WTC11 (cell line): ENCODE measurements at regions not wholly inside any gene's neighbourhood (a gene's known extent, or its start where the extent isn't known, plus 50 kb on each side); places are given as distances from the start of the nearest gene placed in this dataset.

Source experiments
- ATAC-seq: fragments of 200-7000 bp; cut with Tn5 transposase; 2 replicates; pipeline ENCODE4 v1.10.0; 2021; ENCODE audit warnings: mild to moderate bottlenecking, moderate library complexity
- CTCF ChIA-PET: fragments of 300-600 bp; sonication (Branson Sonifier 250); formaldehyde crosslinking; loops from one replicate; lab custom pipeline; 2021; ENCODE audit warnings: antibody characterized with exemption; lab: Charles Lee
- POLR2A ChIA-PET: fragments of 350-600 bp; sonication (Branson Sonifier 250); formaldehyde crosslinking; loops from one replicate; lab custom pipeline; 2021; ENCODE audit warnings: antibody characterized with exemption; lab: Charles Lee
- DNase-seq: peaks from one replicate; pipeline ENCODE4 v3.0.0; 2021; ENCODE audit warnings: low spot score
- H3K27ac Mint-ChIP-seq: 2 replicates; pipeline ENCODE4 v1.8.0; 2021; ENCODE audit warnings: mixed read lengths
- H3K27me3 Mint-ChIP-seq: 2 replicates; pipeline ENCODE4 v1.8.0; 2021; ENCODE audit warnings: low read depth, mild to moderate bottlenecking, moderate library complexity, mixed read lengths
- H3K36me3 Mint-ChIP-seq: 2 replicates; pipeline ENCODE4 v1.8.0; 2021; ENCODE audit warnings: mixed read lengths
- H3K4me1 Mint-ChIP-seq: 2 replicates; pipeline ENCODE4 v1.8.0; 2022; ENCODE audit warnings: mixed read lengths
- H3K4me3 Mint-ChIP-seq: 2 replicates; pipeline ENCODE4 v1.8.0; 2021; ENCODE audit warnings: mild to moderate bottlenecking, moderate library complexity, mixed read lengths
- H3K9me3 Mint-ChIP-seq: 2 replicates; pipeline ENCODE4 v1.8.0; 2021; ENCODE audit warnings: mixed read lengths
- ATF1 ChIP-seq: sonication (generic); formaldehyde crosslinking; IDR thresholded peaks from 2 replicates; pipeline ENCODE4 v1.8.1; 2023; ENCODE audit warnings: mild to moderate bottlenecking, moderate library complexity, missing genetic modification reagents
- CBFB ChIP-seq: sonication (generic); formaldehyde crosslinking; IDR thresholded peaks from 2 replicates; pipeline ENCODE4 v1.8.1; 2022; ENCODE audit warnings: mild to moderate bottlenecking, low read depth, missing genetic modification reagents
- CREB1 ChIP-seq: sonication (generic); formaldehyde crosslinking; IDR thresholded peaks from 2 replicates; pipeline ENCODE4 v1.8.0; 2023; ENCODE audit warnings: mild to moderate bottlenecking, missing genetic modification reagents
- EMX1 ChIP-seq: fragments of 250-450 bp; sonication (Bioruptor Pico); IDR thresholded peaks from 2 replicates; pipeline ENCODE4 v1.8.0; 2021; ENCODE audit warnings: mild to moderate bottlenecking
- IRF2 ChIP-seq: sonication (generic); formaldehyde crosslinking; IDR thresholded peaks from 2 replicates; pipeline ENCODE4 v1.8.0; 2022; ENCODE audit warnings: low read depth, missing genetic modification reagents, borderline replicate concordance
- KAT7 ChIP-seq: sonication (generic); formaldehyde crosslinking; IDR thresholded peaks from 2 replicates; pipeline ENCODE4 v1.8.1; 2023; ENCODE audit warnings: missing genetic modification reagents, mild to moderate bottlenecking, borderline replicate concordance
- NFE2L1 ChIP-seq: sonication (generic); formaldehyde crosslinking; IDR thresholded peaks from 2 replicates; pipeline ENCODE4 v1.8.1; 2023; ENCODE audit warnings: missing genetic modification reagents
- NR3C1 ChIP-seq: sonication (generic); formaldehyde crosslinking; conservative IDR thresholded peaks from 2 replicates; pipeline ENCODE4 v1.8.1; 2023; ENCODE audit warnings: low read depth, mild to moderate bottlenecking, missing genetic modification reagents
- RELA ChIP-seq: sonication (generic); formaldehyde crosslinking; IDR thresholded peaks from 2 replicates; pipeline ENCODE4 v1.8.1; 2022; ENCODE audit warnings: missing genetic modification reagents, mild to moderate bottlenecking, borderline replicate concordance
- SMAD4 ChIP-seq: sonication (generic); formaldehyde crosslinking; IDR thresholded peaks from 2 replicates; pipeline ENCODE4 v1.8.0; 2022; ENCODE audit warnings: mild to moderate bottlenecking, missing genetic modification reagents
- ZBTB21 ChIP-seq: sonication (generic); formaldehyde crosslinking; IDR thresholded peaks from 2 replicates; pipeline ENCODE4 v1.8.1; 2023; ENCODE audit warnings: mild to moderate bottlenecking, missing genetic modification reagents, borderline replicate concordance
- ZNF263 ChIP-seq: sonication (generic); formaldehyde crosslinking; IDR thresholded peaks from 2 replicates; pipeline ENCODE4 v1.8.1; 2022; ENCODE audit warnings: low read depth, mild to moderate bottlenecking, moderate library complexity, missing genetic modification reagents
- ZNF396 ChIP-seq: fragments of 250-450 bp; sonication (Bioruptor Pico); IDR thresholded peaks from 2 replicates; pipeline ENCODE4 v1.8.0; 2021; ENCODE audit warnings: mild to moderate bottlenecking, moderate library complexity, borderline replicate concordance
- ZNF416 ChIP-seq: fragments of 250-450 bp; sonication (Bioruptor Pico); IDR thresholded peaks from 2 replicates; pipeline ENCODE4 v1.9.0; 2021; ENCODE audit warnings: mild to moderate bottlenecking, inconsistent platforms
- TF ChIP-seq, protein P1 (sequence below): fragments of 250-450 bp; sonication (Bioruptor Pico); IDR thresholded peaks from 2 replicates; pipeline ENCODE4 v1.9.0; 2021; ENCODE audit warnings: mild to moderate bottlenecking
- TF ChIP-seq, protein P2 (sequence below): fragments of 200-600 bp; IDR thresholded peaks from 2 replicates; pipeline ENCODE4 v1.8.0; 2022; ENCODE audit warnings: antibody characterized with exemption
- TF ChIP-seq, protein P3 (sequence below): sonication (generic); formaldehyde crosslinking; IDR thresholded peaks from 2 replicates; pipeline ENCODE4 v1.8.1; 2023; ENCODE audit warnings: mild to moderate bottlenecking, missing genetic modification reagents, moderate library complexity
- TF ChIP-seq, protein P4 (sequence below): fragments of 250-450 bp; sonication (Bioruptor Pico); IDR thresholded peaks from 2 replicates; pipeline ENCODE4 v1.9.0; 2021; ENCODE audit warnings: mild to moderate bottlenecking
- TF ChIP-seq, protein P5 (sequence below): sonication (generic); formaldehyde crosslinking; conservative IDR thresholded peaks from 2 replicates; pipeline ENCODE4 v1.8.1; 2022; ENCODE audit warnings: mild to moderate bottlenecking, missing genetic modification reagents
- TF ChIP-seq, protein P6 (sequence below): sonication (generic); formaldehyde crosslinking; IDR thresholded peaks from 2 replicates; pipeline ENCODE4 v1.8.1; 2023; ENCODE audit warnings: mild to moderate bottlenecking, missing genetic modification reagents, moderate library complexity
- TF ChIP-seq, protein P7 (sequence below): sonication (generic); formaldehyde crosslinking; IDR thresholded peaks from 2 replicates; pipeline ENCODE4 v1.8.1; 2023; ENCODE audit warnings: mild to moderate bottlenecking, moderate library complexity, missing genetic modification reagents
- TF ChIP-seq, protein P8 (sequence below): sonication (generic); formaldehyde crosslinking; IDR thresholded peaks from 2 replicates; pipeline ENCODE4 v1.8.1; 2022; ENCODE audit warnings: missing genetic modification reagents, borderline replicate concordance
- TF ChIP-seq, protein P9 (sequence below): sonication (generic); formaldehyde crosslinking; IDR thresholded peaks from 2 replicates; pipeline ENCODE4 v1.8.0; 2022; ENCODE audit warnings: mild to moderate bottlenecking, missing genetic modification reagents

DNA sequence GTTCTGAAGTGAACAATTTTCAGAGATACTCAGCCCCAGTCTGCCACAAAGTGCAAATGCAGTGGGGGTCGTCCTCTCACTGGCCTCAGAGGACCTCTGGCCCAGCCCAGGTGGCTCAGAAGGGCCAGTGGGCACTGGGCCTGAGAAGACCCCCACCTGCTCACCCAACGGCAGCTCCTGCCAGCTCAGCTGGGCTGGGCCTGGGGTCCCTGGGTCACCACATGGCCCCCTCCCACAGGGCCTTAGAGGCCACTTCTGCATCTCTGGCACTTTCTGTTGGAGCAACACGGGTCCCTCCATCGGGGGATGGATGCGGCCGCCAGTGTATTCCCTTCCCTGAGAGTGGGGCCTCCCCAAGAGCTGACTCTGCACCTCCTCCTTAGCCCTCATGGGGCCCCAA is 262.7 kb upstream of the KCNH8 start:
- Mint-ChIP-seq H3K27ac (no peak overlapping the region), H3K4me3 (no peak overlapping the region), H3K36me3 (no peaks in the 10 kb centered on the region), H3K27me3 (no peaks in the 10 kb centered on the region), H3K4me1 (peaks cover 4% of the 10 kb centered on the region; the same call in 1 of the 2 replicates)
- CTCF ChIA-PET: no interaction called here
- ATAC-seq: no peak
- POLR2A ChIA-PET: no interaction called here
- TF ChIP-seq, protein P1, sequence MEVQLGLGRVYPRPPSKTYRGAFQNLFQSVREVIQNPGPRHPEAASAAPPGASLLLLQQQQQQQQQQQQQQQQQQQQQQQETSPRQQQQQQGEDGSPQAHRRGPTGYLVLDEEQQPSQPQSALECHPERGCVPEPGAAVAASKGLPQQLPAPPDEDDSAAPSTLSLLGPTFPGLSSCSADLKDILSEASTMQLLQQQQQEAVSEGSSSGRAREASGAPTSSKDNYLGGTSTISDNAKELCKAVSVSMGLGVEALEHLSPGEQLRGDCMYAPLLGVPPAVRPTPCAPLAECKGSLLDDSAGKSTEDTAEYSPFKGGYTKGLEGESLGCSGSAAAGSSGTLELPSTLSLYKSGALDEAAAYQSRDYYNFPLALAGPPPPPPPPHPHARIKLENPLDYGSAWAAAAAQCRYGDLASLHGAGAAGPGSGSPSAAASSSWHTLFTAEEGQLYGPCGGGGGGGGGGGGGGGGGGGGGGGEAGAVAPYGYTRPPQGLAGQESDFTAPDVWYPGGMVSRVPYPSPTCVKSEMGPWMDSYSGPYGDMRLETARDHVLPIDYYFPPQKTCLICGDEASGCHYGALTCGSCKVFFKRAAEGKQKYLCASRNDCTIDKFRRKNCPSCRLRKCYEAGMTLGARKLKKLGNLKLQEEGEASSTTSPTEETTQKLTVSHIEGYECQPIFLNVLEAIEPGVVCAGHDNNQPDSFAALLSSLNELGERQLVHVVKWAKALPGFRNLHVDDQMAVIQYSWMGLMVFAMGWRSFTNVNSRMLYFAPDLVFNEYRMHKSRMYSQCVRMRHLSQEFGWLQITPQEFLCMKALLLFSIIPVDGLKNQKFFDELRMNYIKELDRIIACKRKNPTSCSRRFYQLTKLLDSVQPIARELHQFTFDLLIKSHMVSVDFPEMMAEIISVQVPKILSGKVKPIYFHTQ: no peak
- no peak for TF ChIP-seq IRF2 (CRISPR knock-in tag)
- TF ChIP-seq ZNF396: no peak
- no peak for TF ChIP-seq ZBTB21
- TF ChIP-seq, protein P2, sequence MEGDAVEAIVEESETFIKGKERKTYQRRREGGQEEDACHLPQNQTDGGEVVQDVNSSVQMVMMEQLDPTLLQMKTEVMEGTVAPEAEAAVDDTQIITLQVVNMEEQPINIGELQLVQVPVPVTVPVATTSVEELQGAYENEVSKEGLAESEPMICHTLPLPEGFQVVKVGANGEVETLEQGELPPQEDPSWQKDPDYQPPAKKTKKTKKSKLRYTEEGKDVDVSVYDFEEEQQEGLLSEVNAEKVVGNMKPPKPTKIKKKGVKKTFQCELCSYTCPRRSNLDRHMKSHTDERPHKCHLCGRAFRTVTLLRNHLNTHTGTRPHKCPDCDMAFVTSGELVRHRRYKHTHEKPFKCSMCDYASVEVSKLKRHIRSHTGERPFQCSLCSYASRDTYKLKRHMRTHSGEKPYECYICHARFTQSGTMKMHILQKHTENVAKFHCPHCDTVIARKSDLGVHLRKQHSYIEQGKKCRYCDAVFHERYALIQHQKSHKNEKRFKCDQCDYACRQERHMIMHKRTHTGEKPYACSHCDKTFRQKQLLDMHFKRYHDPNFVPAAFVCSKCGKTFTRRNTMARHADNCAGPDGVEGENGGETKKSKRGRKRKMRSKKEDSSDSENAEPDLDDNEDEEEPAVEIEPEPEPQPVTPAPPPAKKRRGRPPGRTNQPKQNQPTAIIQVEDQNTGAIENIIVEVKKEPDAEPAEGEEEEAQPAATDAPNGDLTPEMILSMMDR: no peak
- TF ChIP-seq, protein P3, sequence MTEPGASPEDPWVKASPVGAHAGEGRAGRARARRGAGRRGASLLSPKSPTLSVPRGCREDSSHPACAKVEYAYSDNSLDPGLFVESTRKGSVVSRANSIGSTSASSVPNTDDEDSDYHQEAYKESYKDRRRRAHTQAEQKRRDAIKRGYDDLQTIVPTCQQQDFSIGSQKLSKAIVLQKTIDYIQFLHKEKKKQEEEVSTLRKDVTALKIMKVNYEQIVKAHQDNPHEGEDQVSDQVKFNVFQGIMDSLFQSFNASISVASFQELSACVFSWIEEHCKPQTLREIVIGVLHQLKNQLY: no peak
- TF ChIP-seq, protein P4, sequence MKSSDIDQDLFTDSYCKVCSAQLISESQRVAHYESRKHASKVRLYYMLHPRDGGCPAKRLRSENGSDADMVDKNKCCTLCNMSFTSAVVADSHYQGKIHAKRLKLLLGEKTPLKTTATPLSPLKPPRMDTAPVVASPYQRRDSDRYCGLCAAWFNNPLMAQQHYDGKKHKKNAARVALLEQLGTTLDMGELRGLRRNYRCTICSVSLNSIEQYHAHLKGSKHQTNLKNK (CRISPR knock-in tag): no peak
- no peak for TF ChIP-seq CREB1 (CRISPR knock-in tag)
- TF ChIP-seq NFE2L1 (CRISPR knock-in tag): no peak
- TF ChIP-seq CBFB (CRISPR knock-in tag): no peak
- TF ChIP-seq EMX1 (CRISPR knock-in tag): no peak
- TF ChIP-seq, protein P5, sequence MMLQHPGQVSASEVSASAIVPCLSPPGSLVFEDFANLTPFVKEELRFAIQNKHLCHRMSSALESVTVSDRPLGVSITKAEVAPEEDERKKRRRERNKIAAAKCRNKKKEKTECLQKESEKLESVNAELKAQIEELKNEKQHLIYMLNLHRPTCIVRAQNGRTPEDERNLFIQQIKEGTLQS (CRISPR knock-in tag): no peak
- TF ChIP-seq ATF1 (CRISPR knock-in tag): no peak
- TF ChIP-seq SMAD4 (CRISPR knock-in tag): no peak
- no peak for TF ChIP-seq ZNF263 (CRISPR knock-in tag)
- no peak for TF ChIP-seq NR3C1
- TF ChIP-seq, protein P6, sequence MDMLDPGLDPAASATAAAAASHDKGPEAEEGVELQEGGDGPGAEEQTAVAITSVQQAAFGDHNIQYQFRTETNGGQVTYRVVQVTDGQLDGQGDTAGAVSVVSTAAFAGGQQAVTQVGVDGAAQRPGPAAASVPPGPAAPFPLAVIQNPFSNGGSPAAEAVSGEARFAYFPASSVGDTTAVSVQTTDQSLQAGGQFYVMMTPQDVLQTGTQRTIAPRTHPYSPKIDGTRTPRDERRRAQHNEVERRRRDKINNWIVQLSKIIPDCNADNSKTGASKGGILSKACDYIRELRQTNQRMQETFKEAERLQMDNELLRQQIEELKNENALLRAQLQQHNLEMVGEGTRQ (CRISPR knock-in tag): no peak
- TF ChIP-seq, protein P7, sequence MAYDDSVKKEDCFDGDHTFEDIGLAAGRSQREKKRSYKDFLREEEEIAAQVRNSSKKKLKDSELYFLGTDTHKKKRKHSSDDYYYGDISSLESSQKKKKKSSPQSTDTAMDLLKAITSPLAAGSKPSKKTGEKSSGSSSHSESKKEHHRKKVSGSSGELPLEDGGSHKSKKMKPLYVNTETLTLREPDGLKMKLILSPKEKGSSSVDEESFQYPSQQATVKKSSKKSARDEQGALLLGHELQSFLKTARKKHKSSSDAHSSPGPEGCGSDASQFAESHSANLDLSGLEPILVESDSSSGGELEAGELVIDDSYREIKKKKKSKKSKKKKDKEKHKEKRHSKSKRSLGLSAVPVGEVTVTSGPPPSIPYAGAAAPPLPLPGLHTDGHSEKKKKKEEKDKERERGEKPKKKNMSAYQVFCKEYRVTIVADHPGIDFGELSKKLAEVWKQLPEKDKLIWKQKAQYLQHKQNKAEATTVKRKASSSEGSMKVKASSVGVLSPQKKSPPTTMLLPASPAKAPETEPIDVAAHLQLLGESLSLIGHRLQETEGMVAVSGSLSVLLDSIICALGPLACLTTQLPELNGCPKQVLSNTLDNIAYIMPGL: no peak
- no peak for TF ChIP-seq KAT7 (CRISPR knock-in tag)
- TF ChIP-seq, all 79 proteins: peak for 0
- no peaks in the 10 kb centered on the region for H3K9me3 Mint-ChIP-seq
- no peak for DNase-seq

DNA sequence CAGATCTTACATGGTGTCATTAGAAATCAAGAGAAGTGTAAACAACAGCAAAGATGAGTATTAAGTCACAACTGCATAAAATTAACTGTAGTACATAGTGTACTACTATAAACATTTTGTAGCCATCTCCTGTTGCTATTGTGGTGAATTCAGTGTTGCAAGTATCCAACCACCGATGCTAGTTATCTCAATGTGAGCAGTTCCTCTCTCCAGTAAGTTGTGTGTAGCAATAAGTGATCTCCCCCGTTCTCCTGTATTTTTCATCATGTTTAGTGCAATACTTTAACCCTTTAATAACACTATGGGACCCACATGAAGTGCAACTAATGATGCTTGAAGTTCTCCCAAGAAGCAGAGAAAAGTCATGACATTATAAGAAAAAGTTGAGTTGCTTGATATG is 264.7 kb upstream of the KCNH8 start:
- Mint-ChIP-seq H3K9me3 (no peaks in the 10 kb centered on the region), H3K27me3 (no peaks in the 10 kb centered on the region), H3K4me1 (peaks cover 4% of the 10 kb centered on the region; the same call in 1 of the 2 replicates), H3K27ac (no peak overlapping the region), H3K4me3 (no peak overlapping the region), H3K36me3 (no peaks in the 10 kb centered on the region)
- POLR2A ChIA-PET: no interaction called here
- CTCF ChIA-PET: no interaction called here
- ATAC-seq (no peak), DNase-seq (no peak)
- no peak for TF ChIP-seq IRF2 (CRISPR knock-in tag)
- TF ChIP-seq, protein P8, sequence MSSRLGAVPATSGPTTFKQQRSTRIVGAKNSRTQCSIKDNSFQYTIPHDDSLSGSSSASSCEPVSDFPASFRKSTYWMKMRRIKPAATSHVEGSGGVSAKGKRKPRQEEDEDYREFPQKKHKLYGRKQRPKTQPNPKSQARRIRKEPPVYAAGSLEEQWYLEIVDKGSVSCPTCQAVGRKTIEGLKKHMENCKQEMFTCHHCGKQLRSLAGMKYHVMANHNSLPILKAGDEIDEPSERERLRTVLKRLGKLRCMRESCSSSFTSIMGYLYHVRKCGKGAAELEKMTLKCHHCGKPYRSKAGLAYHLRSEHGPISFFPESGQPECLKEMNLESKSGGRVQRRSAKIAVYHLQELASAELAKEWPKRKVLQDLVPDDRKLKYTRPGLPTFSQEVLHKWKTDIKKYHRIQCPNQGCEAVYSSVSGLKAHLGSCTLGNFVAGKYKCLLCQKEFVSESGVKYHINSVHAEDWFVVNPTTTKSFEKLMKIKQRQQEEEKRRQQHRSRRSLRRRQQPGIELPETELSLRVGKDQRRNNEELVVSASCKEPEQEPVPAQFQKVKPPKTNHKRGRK (CRISPR knock-in tag): no peak
- no peak for TF ChIP-seq ZNF416 (CRISPR knock-in tag)
- TF ChIP-seq, protein P3: no peak
- no peak for TF ChIP-seq RELA (CRISPR knock-in tag)
- TF ChIP-seq, protein P9, sequence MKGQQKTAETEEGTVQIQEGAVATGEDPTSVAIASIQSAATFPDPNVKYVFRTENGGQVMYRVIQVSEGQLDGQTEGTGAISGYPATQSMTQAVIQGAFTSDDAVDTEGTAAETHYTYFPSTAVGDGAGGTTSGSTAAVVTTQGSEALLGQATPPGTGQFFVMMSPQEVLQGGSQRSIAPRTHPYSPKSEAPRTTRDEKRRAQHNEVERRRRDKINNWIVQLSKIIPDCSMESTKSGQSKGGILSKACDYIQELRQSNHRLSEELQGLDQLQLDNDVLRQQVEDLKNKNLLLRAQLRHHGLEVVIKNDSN (CRISPR knock-in tag): no peak
